GM21390 (cell line): ENCODE measurements at regions not wholly inside any gene's neighbourhood (a gene's known extent, or its start where the extent isn't known, plus 50 kb on each side); places are given as distances from the start of the nearest gene placed in this dataset.
"Not testable (repeated sequence)": the region's sequence is repeated elsewhere in the genome, so short reads cannot be mapped to it uniquely, and the experiment has no call there.

Source experiments
- ATAC-seq: cut with Tn5 transposase; IDR thresholded peaks from one replicate; pipeline ENCODE4 v1.9.1; 2021; ENCODE audit not compliant: unreplicated experiment

DNA sequence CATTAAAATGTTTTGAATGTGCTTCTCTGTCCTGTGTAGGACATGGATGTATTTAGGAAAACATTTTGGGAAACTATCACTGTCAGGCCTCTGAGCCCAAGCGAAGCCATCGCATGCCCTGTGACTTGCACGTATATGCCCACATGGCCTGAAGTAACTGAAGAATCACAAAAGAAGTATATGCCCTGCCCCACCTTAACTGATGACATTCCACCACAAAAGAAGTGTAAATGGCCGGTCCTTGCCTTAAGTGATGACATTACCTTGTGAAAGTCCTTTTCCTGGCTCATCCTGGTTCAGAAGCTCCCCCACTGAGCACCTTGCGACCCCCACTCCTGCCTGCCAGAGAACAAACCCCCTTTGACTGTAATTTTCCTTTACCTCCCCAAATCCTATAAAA, 191.1 kb upstream of the MEIS1 start:
- ATAC-seq: not testable (repeated sequence)

DNA sequence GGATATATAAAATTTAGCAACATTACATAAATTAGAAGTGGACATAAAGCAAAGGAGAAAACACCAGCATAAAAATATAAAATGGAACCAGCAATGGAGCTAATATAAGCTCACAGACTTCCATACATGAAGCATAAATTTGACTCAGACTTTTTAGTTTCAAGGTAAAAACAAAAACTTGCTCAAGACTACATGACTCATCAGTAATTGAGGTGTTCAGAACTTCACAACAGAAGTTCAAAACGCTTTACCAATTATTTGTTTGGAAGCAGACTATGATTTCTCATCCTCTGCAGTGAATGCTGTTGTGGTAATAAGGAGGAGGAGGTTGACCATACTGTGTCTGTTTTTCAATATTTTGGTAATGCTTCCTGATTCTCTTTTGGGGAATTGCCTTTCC, 192.0 kb upstream of the MEIS1 start:
- ATAC-seq: not testable (repeated sequence)

DNA sequence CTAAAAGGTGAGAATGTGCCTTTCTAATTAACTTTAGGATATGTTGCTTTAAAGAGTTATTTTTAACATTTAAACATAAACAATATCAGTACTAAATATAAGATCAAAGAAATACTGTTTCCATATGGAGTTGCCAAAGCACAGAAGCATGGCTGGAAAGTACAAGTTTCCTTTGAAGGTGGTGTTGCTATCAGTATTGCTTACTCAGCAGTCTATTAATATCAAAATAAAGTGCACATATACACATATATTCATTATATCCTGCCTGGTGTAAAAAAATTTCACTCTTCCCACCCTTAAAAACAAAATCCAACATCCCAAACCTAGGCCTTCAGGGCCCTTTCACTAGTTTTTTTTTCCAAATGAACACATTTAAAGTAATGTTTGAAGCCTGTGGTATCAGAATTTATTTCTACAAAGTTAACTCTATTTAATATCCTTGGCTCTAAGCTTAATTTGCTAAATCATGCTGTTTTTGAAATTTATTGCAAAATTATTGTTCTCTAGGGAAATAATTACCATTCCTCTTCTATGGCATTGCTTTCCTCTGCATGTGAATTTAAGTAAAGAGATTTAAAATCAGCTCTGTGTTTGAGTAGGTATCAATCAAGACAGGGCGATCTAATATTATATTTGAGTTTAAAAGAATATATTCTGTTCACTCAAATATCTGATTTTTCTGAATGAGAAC, 192.7 kb upstream of the MEIS1 start:
- no peak for ATAC-seq

DNA sequence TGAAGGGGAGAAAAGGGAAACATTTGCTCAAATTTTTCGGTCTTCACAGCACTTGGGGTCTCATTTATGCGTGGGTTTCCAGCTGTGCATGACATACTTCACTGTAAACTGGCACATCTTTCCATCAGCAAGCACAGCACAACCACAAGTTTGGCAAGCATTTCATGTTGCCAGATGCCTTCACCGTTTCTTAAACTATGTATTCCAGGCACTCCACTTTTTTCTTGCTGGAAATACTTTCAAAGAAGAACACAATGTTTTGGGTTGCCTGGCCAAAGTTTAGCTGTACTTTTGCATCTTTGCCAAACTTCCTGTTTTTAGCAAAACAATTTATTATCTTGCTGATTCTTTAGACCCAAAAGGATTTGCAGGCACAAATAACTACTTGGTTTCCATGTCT, 194.6 kb upstream of the MEIS1 start:
- no peak for ATAC-seq

DNA sequence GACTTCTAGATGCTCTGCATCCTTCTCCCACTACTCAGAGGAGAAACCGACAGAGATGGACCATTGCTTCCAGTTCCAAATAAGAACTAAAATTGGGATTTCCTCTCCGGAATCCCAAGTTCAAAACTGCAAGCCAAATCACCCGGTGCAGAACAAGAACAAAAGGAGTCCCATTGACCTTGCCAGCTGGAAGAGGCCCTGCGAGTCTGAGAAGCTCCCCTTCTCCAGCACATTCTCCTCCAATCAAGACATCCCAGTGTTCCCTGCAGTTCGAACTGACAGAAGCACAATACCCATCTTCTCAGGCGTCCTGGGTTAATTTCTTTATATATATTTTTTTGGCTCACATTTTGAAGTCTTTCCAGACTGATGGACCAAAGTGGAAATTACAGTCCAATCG, 195.3 kb upstream of the MEIS1 start:
- ATAC-seq: no peak

DNA sequence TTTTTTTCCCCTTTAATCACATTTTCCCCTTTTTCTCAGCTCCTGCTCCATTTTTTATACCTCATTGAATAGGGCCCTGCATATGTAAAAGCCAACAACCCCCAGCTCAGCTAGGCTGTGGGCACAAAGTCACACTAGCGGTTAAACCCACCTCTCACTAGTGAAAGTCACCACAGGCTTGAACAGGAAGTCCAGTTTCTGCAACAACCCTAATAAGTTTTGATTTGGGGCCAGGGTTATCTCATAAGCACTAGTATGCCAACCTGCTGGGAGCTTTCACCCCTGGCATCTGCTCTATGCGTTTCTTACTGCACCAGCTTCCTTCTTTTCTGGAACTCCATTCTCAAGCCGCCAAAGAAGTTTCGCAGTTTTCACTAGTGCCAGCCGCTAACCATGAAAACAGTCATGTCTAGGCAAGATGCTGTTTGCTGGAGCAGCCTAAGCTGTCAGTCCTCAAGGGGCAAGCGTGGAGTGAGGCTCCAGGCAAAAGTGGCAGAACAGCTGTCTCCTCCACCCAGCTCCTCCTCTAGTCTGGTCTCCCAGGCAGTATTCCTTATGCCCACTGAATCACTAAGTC, 197.0 kb upstream of the MEIS1 start:
- no peak for ATAC-seq

DNA sequence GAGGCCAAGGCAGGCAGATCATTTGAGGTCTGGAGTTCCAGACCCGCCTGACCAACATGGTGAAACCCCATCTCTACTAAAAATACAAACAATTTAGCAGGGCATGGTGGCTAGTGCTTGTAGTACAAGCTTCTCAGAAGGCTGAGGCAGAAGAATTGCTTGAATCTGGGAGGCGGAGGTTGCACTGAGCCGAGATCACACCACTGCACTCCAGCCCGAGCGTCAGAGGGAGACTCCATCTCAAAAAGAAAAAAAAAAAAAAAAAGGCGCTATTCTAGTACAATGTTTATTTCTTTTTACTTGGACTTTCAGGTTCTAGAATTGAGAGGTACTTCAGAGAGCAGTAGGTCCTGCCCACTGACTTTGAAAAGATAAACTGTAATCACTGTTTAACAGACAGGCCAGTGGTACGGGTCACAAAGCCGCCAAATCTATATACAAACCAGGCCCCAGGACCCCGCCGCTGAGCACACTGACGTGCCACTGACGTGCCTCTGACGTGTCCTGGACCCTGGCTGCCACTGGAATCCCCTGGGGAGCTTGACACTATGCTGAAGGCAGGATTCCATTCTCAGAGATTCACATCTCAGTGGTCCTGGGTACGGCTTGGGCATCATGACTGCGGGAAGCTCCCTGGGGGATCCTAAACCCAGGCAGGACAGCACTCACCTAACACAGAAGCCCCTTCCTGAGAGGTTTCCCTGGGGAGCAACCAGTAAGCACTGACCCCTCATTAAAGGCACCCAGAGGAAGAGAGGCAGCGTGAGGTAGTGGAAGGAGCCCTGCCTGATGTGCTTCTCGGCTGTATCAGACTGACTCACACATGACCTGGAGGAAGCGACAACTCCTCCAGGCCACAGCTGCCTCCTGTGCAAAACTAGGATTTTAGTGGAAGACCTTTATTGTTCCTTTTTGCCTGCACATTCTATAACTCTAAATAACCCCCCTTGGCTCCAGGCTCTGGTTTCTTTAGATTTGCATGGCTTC, 197.8 kb upstream of the MEIS1 start:
- ATAC-seq: no peak

DNA sequence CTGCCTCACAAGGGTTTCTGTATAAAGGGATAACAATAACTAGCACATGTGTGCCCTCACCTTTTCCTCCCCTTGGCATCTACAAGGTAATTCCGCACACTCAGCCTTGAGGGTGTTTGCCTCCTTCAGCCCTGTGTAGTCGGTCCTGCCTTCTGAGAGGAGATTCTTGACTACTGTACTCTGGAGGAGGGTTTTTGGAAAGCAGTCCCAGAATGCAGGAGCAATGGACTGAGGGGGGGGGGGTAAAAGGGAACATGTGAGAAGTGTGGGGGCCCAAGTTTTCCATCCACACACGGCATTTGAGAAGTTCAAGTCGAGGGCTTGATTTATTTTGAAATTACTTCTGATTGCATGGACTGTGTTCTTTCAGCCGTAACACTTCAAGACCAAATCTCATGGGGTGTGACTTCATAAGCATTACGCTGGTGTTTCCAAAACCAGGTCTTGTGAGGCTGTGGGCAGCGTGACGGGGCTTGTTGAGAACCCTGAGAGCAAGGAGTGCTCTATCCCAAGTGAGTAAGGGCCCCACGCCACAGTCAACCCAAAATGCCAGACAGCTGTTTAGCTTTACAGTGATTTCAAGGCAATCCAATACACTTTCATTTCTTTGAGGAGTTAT, 198.7 kb upstream of the MEIS1 start:
- no peak for ATAC-seq

DNA sequence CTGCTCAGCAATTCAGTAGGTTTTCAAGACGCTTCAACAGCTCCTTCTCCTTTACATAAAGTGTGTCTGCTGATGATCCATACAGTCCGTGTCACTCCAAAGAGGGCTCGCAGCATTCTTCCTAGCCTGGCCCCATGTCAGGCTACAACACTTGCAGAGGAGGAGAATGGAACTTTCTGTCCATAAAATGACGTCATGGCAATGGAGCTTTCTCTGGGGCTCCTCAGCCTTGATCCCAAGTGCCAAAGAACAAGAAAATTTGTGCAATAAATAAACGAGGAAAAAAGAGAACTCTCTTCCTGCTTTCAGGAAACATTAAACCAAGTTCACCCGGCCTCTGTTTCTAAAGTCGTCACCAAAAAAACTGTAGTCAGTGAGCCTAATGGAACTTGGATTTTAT, 199.5 kb upstream of the MEIS1 start:
- no peak for ATAC-seq

DNA sequence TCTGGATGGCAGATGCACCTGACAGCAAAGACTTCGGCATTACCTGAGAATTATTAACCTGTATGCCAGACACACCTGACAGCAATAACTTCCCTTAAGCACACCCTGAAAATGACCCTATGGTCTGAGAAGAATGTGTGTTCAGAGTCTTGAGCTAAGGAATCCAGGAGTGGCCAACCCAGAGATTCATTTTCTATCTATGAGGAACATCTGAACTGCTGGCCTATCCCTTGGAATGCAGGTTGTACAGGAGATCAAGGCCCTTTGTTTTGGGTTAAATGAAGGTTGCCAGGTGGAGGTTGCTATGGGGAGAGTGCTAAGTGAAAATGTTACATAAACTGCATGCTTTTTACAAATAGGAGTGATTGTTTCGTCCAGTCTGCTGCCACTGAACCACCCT, 200.9 kb upstream of the MEIS1 start:
- ATAC-seq: no peak

DNA sequence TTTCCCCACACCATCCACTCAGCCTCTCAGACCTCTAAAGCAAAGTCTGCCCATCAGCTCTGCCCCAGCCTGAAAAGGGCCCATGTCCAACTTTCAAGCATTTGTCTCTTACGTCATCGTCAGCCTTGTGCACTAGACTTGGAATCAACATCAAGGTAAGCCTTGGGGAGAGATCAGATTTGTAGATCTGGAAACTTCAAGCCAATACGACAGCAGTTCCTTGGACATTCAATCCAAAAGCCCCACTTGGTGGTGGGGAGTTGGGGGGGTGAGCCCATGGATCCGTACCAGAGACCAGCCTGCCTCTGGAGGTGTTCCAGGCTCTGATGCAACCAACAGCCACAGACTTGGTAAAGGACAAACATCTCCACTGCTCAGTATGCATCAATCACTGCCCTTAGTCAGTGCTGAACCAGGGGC, 206.8 kb upstream of the MEIS1 start:
- ATAC-seq: no peak

DNA sequence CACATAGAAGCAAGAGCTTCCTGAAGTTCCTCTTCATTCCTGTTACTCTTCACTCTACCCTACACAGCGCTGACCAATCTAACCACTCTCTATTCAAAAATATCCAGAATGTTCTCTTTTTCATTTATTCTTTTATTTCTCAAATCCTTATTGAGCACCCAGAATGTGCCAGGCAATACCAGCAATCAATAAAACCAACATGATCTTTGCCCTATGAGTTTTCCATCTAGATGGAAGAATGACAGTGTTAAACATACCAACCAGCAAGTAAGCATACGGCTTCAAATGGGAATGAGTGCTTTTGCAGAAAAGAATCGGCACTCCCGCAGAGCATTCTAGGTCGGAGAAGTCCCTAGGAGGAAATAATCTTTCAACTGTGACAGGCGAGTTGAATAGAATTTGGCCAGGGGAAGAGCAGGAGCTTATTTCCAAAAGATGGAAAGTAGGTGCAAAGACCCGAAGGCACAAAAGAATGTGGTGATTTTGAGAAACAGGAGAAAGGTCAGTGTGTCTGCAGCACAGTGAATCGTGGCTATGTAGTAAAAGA, 217.8 kb upstream of the MEIS1 start:
- no peak for ATAC-seq

DNA sequence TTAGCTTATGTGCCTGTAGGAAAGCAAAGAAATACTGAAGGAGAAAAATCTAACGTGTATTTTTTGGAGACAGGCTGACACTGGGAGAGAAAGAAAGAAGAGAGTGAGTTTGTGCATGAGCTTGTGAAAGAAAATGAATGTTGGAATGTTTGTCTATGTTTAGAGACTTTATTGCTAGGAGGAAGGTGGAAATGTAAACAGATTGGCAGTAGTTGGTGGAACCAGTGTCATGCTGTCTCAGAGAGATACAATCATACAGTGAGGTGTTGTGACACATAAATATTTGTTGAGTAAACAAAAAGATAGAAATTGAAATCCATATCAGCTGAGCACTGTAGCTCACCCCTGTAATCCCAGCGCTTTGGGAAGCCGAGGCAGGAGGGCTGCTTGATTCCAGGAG, 222.2 kb upstream of the MEIS1 start:
- ATAC-seq: no peak

DNA sequence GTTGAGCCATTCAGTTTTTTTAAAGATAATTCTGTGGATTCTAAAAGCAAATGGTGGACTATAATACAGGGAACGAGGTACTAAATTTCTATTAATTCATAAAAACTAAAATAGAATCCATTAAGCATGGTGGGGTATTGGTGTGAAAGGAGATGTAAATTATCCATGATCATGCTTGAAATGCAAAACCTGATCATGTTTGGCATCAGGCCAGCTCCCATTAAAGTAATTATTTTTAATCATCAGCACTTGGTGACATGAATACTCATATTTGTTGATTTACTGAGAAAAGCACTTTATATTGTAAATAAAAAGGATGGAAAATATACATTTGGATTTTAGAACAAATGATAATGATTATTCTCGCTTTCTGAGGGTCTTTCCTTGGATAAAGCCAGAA, 232.3 kb upstream of the MEIS1 start:
- no peak for ATAC-seq

DNA sequence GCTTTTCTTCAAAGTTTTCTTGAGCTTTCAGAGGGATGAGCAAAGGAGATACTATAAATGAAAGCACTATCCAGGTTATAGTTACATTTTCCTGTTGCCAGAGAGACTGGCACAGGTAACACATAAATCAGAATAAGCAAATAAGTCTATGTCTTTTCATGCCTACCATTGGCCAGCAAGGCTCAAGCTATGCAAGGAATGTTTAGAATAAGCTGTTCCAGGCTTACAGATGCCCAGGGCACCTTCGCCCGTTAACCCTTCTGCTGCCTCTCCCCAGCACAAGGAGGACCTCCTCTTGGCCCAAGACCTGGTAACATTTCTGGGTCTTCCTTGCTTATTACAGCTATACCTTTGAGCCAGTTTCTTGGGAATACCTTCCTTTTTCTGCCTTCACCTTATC, 233.7 kb upstream of the MEIS1 start:
- ATAC-seq: no peak

DNA sequence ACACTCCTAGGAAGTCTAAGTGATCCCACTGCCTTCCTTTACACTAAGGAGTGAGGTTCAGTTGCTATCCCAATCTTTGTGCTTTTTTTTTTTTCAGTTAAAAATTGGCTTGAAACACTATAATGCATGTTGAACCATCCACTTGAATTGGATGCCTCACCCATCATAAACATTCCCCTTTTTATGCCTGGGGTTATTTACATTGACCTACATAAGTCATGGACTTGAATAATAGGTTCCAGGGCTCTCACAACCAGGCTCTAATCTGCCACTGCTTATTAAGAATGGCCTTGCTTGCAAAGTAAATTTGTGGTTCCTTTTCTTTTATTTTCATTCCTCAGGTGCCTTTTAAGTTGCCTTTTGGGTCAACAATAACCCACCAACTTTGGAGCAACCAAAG, 236.1 kb upstream of the MEIS1 start:
- ATAC-seq: no peak

DNA sequence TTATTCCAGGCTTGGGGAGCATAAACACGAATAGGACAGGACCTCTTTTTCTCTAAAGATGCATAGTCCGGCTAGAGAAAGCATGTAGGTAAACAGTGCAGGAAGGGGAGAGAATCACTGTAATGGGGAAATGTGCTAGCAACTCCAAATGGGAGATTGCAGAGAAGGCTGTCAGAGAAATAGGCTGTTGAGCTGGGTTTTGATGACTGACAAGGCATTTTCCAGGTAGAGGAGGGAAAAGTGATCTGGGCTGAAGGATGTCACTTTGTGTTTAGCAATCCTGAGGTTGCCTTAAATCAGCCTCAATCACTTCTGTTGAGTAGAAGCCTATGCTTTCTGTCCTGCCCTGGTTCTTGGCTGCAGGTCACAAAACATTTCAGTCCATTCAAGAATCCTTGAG, 242.0 kb upstream of the MEIS1 start:
- ATAC-seq: no peak

DNA sequence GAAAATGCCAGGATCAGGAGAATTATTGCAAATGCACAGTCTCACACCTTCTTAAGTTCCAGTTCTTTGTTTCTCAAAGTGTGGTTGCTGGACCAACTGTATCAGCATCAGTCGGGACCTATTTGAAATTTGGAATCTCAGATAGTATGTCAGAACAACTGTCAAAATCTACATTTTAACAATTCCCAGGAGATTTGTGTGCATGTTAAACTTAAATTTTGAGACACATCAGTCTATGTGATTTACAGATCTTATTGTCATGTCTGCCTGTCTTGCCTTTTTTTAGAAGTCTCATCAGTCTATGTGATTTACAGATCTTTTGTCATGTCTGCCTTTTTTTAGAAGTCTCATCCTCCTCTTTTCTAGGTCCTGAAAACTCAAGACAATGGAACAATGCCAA, 243.6 kb upstream of the MEIS1 start:
- no peak for ATAC-seq

DNA sequence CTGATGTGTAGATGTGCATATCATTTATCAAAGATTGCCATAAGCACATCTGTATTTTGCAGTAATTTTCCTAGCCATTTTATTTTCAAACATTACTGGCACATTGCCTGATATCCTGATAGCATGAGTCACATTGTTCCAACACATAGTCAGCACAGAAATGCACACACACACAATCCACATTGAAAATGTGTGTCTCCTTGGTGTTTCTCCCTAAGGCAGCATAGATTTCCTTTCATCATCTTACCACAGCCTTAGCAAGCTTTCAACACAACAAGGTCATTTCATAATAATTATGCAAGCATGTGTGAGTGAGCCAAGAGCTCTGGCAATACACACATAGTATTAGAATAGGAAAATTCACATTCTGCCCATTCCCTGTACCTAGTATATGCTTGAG, 245.4 kb upstream of the MEIS1 start:
- ATAC-seq: no peak

DNA sequence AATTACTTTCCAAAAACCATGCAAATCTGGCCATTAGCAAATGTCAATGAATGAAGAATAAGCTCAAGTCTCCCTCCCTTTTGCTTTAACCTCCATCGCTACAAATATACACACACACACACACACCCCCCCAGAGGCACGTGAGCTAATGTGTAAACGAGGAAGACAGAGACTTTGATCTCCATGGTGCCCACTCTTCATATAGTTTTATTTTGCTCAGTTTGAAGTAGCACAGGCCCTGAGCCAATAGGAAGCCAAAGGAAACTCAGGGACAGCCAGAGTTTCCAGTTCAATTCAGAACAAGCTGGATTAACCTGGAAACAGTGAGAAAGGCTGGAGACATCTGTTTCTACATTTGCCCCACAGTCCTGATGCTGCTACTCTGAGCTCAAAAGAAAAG, 248.4 kb upstream of the MEIS1 start:
- ATAC-seq: no peak

DNA sequence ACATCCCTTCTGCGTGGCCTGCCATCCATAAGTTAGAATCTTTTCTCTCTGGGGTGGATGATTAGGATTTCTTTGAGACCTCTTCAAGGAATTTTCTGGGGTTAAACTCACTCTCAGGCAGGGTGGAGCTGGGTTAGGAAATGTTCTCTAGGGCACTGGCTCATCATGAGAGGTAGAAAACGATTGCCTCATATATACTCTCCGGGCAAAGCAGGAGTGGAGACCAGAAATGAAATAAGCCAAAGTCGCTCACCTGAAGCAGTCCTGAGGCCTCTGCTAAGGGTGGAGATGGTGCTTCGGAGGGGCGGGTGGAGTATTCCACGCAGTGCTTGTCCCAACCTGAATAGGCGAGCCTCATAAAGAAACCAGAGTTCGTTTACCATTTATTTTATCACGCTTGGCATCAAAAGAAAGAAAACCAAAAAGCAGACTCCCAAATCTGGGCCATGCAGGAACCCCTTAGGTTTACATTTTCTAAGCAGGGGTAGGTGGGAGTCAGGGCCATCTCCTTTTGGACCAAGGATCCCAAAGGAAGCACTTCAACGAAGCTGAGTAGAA, 249.3 kb upstream of the MEIS1 start:
- no peak for ATAC-seq
